IMR-90 (cell line): ENCODE measurements at regions not wholly inside any gene's neighbourhood (a gene's known extent, or its start where the extent isn't known, plus 50 kb on each side); places are given as distances from the start of the nearest gene placed in this dataset.

Experiments used
- CEBPB ChIP-seq: IDR thresholded peaks from 2 replicates; pipeline ENCODE4 v1.6.1; 2012; ENCODE audit warnings: low read depth, low read length, improper control_type of control experiment
- CHD1 ChIP-seq: IDR thresholded peaks from 2 replicates; pipeline ENCODE4 v1.6.1; 2012; ENCODE audit warnings: low read depth, low read length, improper control_type of control experiment
- MAFK ChIP-seq: IDR thresholded peaks from 2 replicates; pipeline ENCODE4 v1.6.1; 2012; ENCODE audit warnings: low read depth, low read length, improper control_type of control experiment
- MAZ ChIP-seq: IDR thresholded peaks from 2 replicates; pipeline ENCODE4 v1.6.1; 2012; ENCODE audit warnings: low read depth, mild to moderate bottlenecking, low read length, improper control_type of control experiment, moderate library complexity, borderline replicate concordance
- MXI1 ChIP-seq: IDR thresholded peaks from 2 replicates; pipeline ENCODE4 v1.6.1; 2012; ENCODE audit warnings: low read depth, mild to moderate bottlenecking, low read length, moderate library complexity, borderline replicate concordance
- POLR2A ChIP-seq: IDR thresholded peaks from 2 replicates; pipeline ENCODE4 v1.6.1; 2012; ENCODE audit warnings: mild to moderate bottlenecking, low read depth, low read length
- RAD21 ChIP-seq: IDR thresholded peaks from 2 replicates; pipeline ENCODE4 v1.6.1; 2012; ENCODE audit warnings: low read length, improper control_type of control experiment
- RCOR1 ChIP-seq: IDR thresholded peaks from 2 replicates; pipeline ENCODE4 v1.6.1; 2012; ENCODE audit warnings: mild to moderate bottlenecking, low read length, improper control_type of control experiment; ENCODE audit not compliant: insufficient replicate concordance
- RFX5 ChIP-seq: IDR thresholded peaks from 2 replicates; pipeline ENCODE4 v1.8.0; 2012; ENCODE audit warnings: low read depth, mild to moderate bottlenecking, low read length, moderate library complexity
- USF2 ChIP-seq: fragments of 150-350 bp; IDR thresholded peaks from 2 replicates; pipeline ENCODE4 v1.6.1; 2017; ENCODE audit warnings: mild to moderate bottlenecking, antibody characterized with exemption, low read length, low read depth
- TF ChIP-seq, protein P1 (sequence below): conservative IDR thresholded peaks from 2 replicates; pipeline ENCODE4 v1.5.1; 2012; ENCODE audit warnings: mild to moderate bottlenecking, low read depth, low read length, improper control_type of control experiment

DNA sequence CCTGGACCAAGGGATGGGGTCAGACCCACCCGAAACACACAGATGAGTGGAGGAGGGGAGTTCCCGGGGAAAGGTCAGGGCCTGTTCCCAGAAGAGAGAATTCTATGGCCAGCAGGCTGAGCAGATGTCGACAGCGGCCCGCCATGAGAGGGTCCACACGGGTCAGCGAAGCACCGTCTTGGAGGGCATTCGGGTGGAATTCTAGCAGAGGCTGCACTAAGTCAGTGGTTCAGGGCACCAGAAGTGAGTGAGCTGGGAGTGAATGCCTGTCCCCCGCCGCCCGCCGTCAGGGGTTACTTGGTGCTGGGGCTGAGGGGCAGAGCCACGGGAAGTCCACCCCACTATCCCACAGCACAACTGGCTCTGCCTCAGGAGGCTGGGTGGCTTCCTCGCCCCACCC is 96.2 kb upstream of the VSTM2B start:
- TF ChIP-seq, protein P1, sequence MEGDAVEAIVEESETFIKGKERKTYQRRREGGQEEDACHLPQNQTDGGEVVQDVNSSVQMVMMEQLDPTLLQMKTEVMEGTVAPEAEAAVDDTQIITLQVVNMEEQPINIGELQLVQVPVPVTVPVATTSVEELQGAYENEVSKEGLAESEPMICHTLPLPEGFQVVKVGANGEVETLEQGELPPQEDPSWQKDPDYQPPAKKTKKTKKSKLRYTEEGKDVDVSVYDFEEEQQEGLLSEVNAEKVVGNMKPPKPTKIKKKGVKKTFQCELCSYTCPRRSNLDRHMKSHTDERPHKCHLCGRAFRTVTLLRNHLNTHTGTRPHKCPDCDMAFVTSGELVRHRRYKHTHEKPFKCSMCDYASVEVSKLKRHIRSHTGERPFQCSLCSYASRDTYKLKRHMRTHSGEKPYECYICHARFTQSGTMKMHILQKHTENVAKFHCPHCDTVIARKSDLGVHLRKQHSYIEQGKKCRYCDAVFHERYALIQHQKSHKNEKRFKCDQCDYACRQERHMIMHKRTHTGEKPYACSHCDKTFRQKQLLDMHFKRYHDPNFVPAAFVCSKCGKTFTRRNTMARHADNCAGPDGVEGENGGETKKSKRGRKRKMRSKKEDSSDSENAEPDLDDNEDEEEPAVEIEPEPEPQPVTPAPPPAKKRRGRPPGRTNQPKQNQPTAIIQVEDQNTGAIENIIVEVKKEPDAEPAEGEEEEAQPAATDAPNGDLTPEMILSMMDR: no peak
- TF ChIP-seq USF2 (no peak), MXI1 (no peak), CHD1 (no peak), MAFK (no peak), RAD21 (no peak), MAZ (no peak), RFX5 (no peak), CEBPB (no peak), POLR2A (no peak), RCOR1 (no peak)
